ENCODE measurements at regions not wholly inside any gene's neighbourhood (a gene's known extent, or its start where the extent isn't known, plus 50 kb on each side); places are given as distances from the start of the nearest gene placed in this dataset.

GRCh38 chr5:104375345-104375744 lies 812.8 kb upstream of the NUDT12 start:
- no peak overlapping the region for H3K4me2 ChIP-seq (ENCODE audit: low read length)
- H3K36me3 ChIP-seq (replicated peaks; ENCODE audit: low read depth, low read length), result no peaks in the 10 kb centered on the region
- no peak overlapping the region for H3K9ac ChIP-seq (ENCODE audit: low read length)
- no peaks in the 10 kb centered on the region for H4K20me1 ChIP-seq (ENCODE audit: insufficient read depth, low read length)
- no peaks in the 10 kb centered on the region for H3K27me3 ChIP-seq (ENCODE audit: low read depth, low read length)
- no peak overlapping the region for H2AFZ ChIP-seq (ENCODE audit: low read depth, low read length)
- no peaks in the 10 kb centered on the region for H3K4me1 ChIP-seq (ENCODE audit: low read length)
- H3K4me3 ChIP-seq (ENCODE audit: low read length), result no peak overlapping the region
- TF ChIP-seq CTCF (IDR thresholded peaks at IDR 0.05; ENCODE audit: low read depth, low read length) (no peak), EZH2phosphoT487 (IDR thresholded peaks at IDR 0.05; ENCODE audit: low read depth) (no peak)
- no peaks in the 10 kb centered on the region for H3K9me3 ChIP-seq (ENCODE audit: insufficient read depth, low read length)
- H3K79me2 ChIP-seq (ENCODE audit: low read length), result no peaks in the 10 kb centered on the region
- no peak overlapping the region for H3K27ac ChIP-seq (ENCODE audit: low read length)

DNA sequence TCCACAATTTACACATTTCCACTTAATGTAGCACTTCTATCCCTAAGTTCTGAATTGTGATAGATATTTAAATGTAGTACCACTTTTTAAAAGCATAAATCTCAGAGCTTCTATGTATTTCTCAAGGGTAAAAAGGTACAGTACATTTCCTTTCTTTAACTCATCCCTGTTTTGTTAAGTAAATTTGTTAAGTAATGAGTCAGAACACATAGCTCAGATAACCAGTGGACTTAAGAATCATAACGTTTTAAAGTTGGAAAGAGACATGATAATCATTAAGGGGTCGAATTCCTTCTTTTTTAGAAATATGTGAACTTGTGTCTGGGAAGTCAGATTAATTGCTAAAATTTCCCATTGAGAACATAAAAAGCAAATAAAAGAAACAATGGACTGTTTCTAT lies 810.2 kb upstream of the NUDT12 start:
- Histone ChIP-seq H3K27ac (ENCODE audit: low read length) (no peak overlapping the region), H3K36me3 (replicated peaks; ENCODE audit: low read depth, low read length) (no peaks in the 10 kb centered on the region), H2AFZ (ENCODE audit: low read depth, low read length) (no peak overlapping the region), H3K9ac (ENCODE audit: low read length) (no peak overlapping the region), H3K4me3 (ENCODE audit: low read length) (no peak overlapping the region), H4K20me1 (ENCODE audit: insufficient read depth, low read length) (no peaks in the 10 kb centered on the region), H3K4me1 (ENCODE audit: low read length) (no peaks in the 10 kb centered on the region), H3K4me2 (ENCODE audit: low read length) (no peak overlapping the region), H3K27me3 (ENCODE audit: low read depth, low read length) (no peaks in the 10 kb centered on the region), H3K9me3 (ENCODE audit: insufficient read depth, low read length) (no peaks in the 10 kb centered on the region), H3K79me2 (ENCODE audit: low read length) (no peaks in the 10 kb centered on the region)
- no peak for TF ChIP-seq CTCF (IDR thresholded peaks at IDR 0.05; ENCODE audit: low read depth, low read length)
- TF ChIP-seq EZH2phosphoT487 (IDR thresholded peaks at IDR 0.05; ENCODE audit: low read depth), result no peak

DNA sequence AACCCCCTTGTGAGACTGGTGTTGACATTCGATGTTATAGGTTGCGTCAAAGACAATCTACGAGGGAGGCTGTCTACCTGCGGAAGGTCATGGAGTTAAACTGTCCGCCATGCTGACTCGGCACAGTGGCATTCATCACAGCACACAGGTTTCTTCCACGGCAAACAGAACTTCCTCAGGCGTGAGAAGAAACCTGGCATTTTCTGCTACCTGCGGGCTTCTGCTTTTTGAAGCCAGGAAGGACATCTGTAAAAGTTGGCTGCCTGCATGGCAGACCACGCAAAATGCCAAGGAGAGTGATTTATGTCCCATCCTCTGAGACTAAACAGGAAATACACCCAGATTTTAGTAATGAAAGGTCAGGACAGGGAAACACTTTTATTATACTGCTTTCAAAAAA lies 809.8 kb upstream of the NUDT12 start:
- Histone ChIP-seq H3K36me3 (replicated peaks; ENCODE audit: low read depth, low read length) (no peaks in the 10 kb centered on the region), H3K27ac (ENCODE audit: low read length) (no peak overlapping the region), H3K4me2 (ENCODE audit: low read length) (no peak overlapping the region), H2AFZ (ENCODE audit: low read depth, low read length) (no peak overlapping the region), H3K79me2 (ENCODE audit: low read length) (no peaks in the 10 kb centered on the region), H3K4me1 (ENCODE audit: low read length) (no peaks in the 10 kb centered on the region), H4K20me1 (ENCODE audit: insufficient read depth, low read length) (no peaks in the 10 kb centered on the region), H3K4me3 (ENCODE audit: low read length) (no peak overlapping the region), H3K9me3 (ENCODE audit: insufficient read depth, low read length) (no peaks in the 10 kb centered on the region), H3K27me3 (ENCODE audit: low read depth, low read length) (no peaks in the 10 kb centered on the region), H3K9ac (ENCODE audit: low read length) (no peak overlapping the region)
- TF ChIP-seq EZH2phosphoT487 (IDR thresholded peaks at IDR 0.05; ENCODE audit: low read depth), result no peak
- TF ChIP-seq CTCF (IDR thresholded peaks at IDR 0.05; ENCODE audit: low read depth, low read length), result no peak

DNA sequence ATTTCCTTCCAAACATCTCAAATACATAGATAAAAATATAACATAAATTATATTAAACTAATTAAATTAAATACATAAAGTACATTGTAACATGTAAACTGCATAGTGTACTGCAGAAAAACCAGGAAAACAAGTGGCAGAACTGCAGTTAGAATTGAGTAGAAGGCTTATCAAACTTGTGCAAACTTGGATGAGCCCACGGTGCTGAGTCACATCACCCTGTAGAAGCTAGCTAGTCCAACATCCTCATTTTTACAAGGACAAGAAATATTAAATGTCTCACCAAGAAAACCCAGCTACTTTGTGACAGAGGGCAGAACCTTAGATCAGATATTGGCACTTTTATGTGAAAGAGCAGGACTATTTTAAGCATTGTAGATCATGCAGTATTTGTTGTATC lies 807.9 kb upstream of the NUDT12 start:
- Histone ChIP-seq H2AFZ (ENCODE audit: low read depth, low read length) (no peak overlapping the region), H3K79me2 (ENCODE audit: low read length) (no peaks in the 10 kb centered on the region), H3K27ac (ENCODE audit: low read length) (no peak overlapping the region), H3K4me3 (ENCODE audit: low read length) (no peak overlapping the region), H3K36me3 (replicated peaks; ENCODE audit: low read depth, low read length) (no peaks in the 10 kb centered on the region), H3K27me3 (ENCODE audit: low read depth, low read length) (no peaks in the 10 kb centered on the region), H3K4me1 (ENCODE audit: low read length) (no peaks in the 10 kb centered on the region), H3K4me2 (ENCODE audit: low read length) (no peak overlapping the region), H3K9me3 (ENCODE audit: insufficient read depth, low read length) (no peaks in the 10 kb centered on the region), H4K20me1 (ENCODE audit: insufficient read depth, low read length) (no peaks in the 10 kb centered on the region), H3K9ac (ENCODE audit: low read length) (no peak overlapping the region)
- TF ChIP-seq EZH2phosphoT487 (IDR thresholded peaks at IDR 0.05; ENCODE audit: low read depth) (no peak), CTCF (IDR thresholded peaks at IDR 0.05; ENCODE audit: low read depth, low read length) (no peak)
